ENCODE measurements at regions not wholly inside any gene's neighbourhood (a gene's known extent, or its start where the extent isn't known, plus 50 kb on each side); places are given as distances from the start of the nearest gene placed in this dataset.

- TF ChIP-seq EZH2 (IDR thresholded peaks at IDR 0.05; ENCODE audit: insufficient read depth, poor library complexity, severe bottlenecking) (no peak), EZH2phosphoT487 (IDR thresholded peaks at IDR 0.05; ENCODE audit: insufficient read depth, low read depth) (no peak)
Measured at GRCh38 chr14:85093631-85094330, 436.2 kb upstream of the FLRT2 start.
